Choroid plexus epithelial cell (primary cell): ENCODE measurements at regions not wholly inside any gene's neighbourhood (a gene's known extent, or its start where the extent isn't known, plus 50 kb on each side); places are given as distances from the start of the nearest gene placed in this dataset.

Experiments
- DNase-seq: peaks from one replicate; pipeline ENCODE4 v3.0.0-alpha.2; 2010; ENCODE audit warnings: low read depth
- H3K4me3 ChIP-seq: 2 replicates; pipeline ENCODE4 v1.5.1; 2011; ENCODE audit warnings: low read depth, mild to moderate bottlenecking, control low read depth, low read length, moderate library complexity
- TF ChIP-seq, protein P1 (sequence below): conservative IDR thresholded peaks from 2 replicates; pipeline ENCODE4 v1.5.1; 2011; ENCODE audit warnings: low read depth, mild to moderate bottlenecking, control low read depth, inconsistent platforms, low read length, moderate library complexity

- DNase-seq = no peak
- H3K4me3 ChIP-seq = no peak overlapping the region
- TF ChIP-seq, protein P1, sequence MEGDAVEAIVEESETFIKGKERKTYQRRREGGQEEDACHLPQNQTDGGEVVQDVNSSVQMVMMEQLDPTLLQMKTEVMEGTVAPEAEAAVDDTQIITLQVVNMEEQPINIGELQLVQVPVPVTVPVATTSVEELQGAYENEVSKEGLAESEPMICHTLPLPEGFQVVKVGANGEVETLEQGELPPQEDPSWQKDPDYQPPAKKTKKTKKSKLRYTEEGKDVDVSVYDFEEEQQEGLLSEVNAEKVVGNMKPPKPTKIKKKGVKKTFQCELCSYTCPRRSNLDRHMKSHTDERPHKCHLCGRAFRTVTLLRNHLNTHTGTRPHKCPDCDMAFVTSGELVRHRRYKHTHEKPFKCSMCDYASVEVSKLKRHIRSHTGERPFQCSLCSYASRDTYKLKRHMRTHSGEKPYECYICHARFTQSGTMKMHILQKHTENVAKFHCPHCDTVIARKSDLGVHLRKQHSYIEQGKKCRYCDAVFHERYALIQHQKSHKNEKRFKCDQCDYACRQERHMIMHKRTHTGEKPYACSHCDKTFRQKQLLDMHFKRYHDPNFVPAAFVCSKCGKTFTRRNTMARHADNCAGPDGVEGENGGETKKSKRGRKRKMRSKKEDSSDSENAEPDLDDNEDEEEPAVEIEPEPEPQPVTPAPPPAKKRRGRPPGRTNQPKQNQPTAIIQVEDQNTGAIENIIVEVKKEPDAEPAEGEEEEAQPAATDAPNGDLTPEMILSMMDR = no peak
These were observed 87.6 kb downstream of the CARTPT start for GRCh38 chr5:71806711-71807110.

DNA sequence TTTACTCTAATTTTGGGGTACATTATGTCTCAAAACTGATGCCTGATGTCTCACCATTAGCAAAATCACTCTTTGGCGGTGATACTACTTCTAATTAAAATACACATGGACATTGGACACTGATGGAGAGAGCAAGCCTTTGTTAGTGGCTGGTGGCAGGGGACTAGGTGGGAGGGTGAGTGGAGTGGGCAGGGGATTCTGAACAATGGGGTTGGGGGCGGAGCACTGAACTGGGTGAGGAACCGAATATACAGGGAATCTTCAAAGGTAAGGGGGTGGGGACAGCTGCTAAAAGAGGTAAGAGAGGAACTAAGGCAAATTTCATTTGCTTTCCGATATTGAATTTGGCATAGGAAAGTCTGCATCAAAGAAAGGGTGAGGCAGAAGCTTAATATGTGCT, 88.8 kb downstream of the CARTPT start:
- no peak for DNase-seq
- TF ChIP-seq, protein P1 = no peak
- H3K4me3 ChIP-seq = no peak overlapping the region

- no peak for DNase-seq
- TF ChIP-seq, protein P1 = no peak
- H3K4me3 ChIP-seq = no peak overlapping the region
These were observed 90.4 kb downstream of the CARTPT start for GRCh38 chr5:71809446-71809845.

DNA sequence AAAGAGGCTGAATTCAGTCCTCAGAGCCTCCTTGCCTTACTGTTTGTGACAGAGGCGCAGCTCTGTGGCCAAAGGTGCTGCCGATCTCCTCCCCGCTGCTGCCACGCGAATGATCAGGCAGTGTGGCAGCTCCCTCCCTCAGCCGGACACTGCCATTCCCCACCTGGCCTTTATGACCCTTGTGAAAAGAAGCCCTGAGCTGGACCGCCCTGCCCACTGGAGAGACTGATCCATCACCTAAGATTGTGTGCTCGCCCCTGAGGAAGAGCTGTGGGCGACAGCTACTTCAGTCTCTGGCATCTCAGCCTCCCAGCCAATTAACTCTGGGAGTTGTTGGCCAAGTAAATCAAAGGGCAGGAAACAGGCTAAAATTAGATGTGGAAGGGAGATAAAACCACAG, 90.9 kb downstream of the CARTPT start:
- no peak overlapping the region for H3K4me3 ChIP-seq
- no peak for DNase-seq
- TF ChIP-seq, protein P1 = no peak

DNA sequence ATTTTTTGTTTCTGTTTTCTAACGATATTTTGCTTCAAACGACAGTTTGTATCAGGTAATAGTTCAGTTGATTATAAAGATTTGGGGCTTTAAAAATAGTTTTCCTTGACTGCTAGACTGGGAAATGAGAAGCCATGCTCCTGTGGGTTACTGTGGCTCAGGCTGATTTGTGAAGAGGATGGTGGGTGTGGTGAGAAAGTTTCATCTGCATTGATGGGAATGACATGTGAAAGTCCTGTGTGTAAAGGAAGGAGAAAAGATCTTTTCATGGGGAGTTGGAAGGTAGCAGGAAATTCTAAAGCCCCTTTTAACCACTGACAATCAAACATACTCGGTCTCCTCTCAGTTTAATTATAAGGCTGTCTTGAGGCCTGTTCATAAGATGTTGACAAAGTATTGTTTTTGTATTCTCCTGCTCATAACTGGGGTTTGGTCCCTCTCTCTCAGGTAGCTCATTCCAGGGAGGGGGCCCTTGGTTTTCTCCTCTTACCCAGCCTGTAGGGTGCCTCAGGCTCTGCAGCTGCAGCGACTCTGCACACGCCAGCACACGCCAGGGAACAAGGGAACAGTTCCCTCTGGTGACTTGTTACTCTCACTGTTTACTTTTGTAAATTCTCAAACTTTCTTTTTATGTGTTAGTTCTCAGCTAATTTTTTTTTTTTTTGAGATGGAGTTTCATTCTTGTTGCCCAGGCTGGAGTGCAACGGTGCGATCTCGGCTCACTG, 91.6 kb downstream of the CARTPT start:
- H3K4me3 ChIP-seq = no peak overlapping the region
- no peak for DNase-seq
- TF ChIP-seq, protein P1 = no peak

DNA sequence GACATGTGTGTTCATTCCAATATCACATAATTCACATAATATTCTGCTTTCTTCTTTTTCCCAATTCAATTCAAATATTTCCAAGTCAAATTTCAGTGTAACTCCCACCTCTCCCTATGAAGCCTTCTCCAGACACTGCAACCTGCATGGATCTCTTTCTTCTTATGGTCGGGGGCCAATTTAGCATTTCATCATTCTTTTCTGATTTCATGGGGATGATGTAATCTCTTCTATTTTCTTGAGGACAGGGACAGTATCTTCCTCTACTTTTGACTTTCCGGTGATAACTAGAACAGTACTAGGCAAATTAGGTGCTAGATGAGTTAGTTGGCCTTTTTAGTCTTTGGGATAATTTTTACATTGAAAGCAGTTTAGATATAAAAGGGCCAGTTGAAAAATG, 92.7 kb downstream of the CARTPT start:
- DNase-seq = no peak
- TF ChIP-seq, protein P1 = no peak
- no peak overlapping the region for H3K4me3 ChIP-seq

- no peak for DNase-seq
- TF ChIP-seq, protein P1 = no peak
These were observed 97.2 kb downstream of the CARTPT start for GRCh38 chr5:71816307-71816706.

More at GRCh38 chr5:71816307-71816706, 97.2 kb downstream of the CARTPT start:
- H3K4me3 ChIP-seq = no peak overlapping the region
